ENCODE measurements at regions not wholly inside any gene's neighbourhood (a gene's known extent, or its start where the extent isn't known, plus 50 kb on each side); places are given as distances from the start of the nearest gene placed in this dataset.

GRCh38 chr12:4154672-4155225, 118.8 kb upstream of the CCND2 start:
- TF ChIP-seq CTCF (conservative IDR thresholded peaks at IDR 0.05) = no peak
- no peak for TF ChIP-seq EZH2 (IDR thresholded peaks at IDR 0.05; ENCODE audit: low read depth)

Data from PC-9 (cell line).